Hepatocyte (in vitro differentiated cells): ENCODE measurements at regions not wholly inside any gene's neighbourhood (a gene's known extent, or its start where the extent isn't known, plus 50 kb on each side); places are given as distances from the start of the nearest gene placed in this dataset.
"Not testable (repeated sequence)": the region's sequence is repeated elsewhere in the genome, so short reads cannot be mapped to it uniquely, and the experiment has no call there.

Source experiments
- DNase-seq: peaks from one replicate; pipeline ENCODE4 v3.0.0-alpha.2; 2016; ENCODE audit warnings: low spot score
- H2AFZ ChIP-seq: fragments of 200-600 bp; sonication (generic); 2 replicates; pipeline ENCODE4 v1.6.0; 2016; ENCODE audit warnings: antibody characterized with exemption, mild to moderate bottlenecking
- H3K27ac ChIP-seq: fragments of 200-600 bp; sonication (generic); 2 replicates; pipeline ENCODE4 v1.5.1; 2016; ENCODE audit warnings: mild to moderate bottlenecking
- H3K27me3 ChIP-seq: fragments of 200-600 bp; sonication (generic); 2 replicates; pipeline ENCODE4 v1.6.1; 2016
- H3K36me3 ChIP-seq: fragments of 200-600 bp; sonication (generic); replicated peaks from 2 replicates; pipeline ENCODE4 v1.5.1; 2016; ENCODE audit warnings: low read depth; ENCODE audit not compliant: insufficient read depth
- H3K4me1 ChIP-seq: fragments of 200-600 bp; sonication (generic); 2 replicates; pipeline ENCODE4 v1.5.1; 2016; ENCODE audit warnings: mild to moderate bottlenecking, moderate library complexity; ENCODE audit not compliant: insufficient read depth
- H3K4me2 ChIP-seq: fragments of 200-600 bp; sonication (generic); 2 replicates; pipeline ENCODE4 v1.6.0; 2016
- H3K4me3 ChIP-seq: fragments of 200-600 bp; sonication (generic); 2 replicates; pipeline ENCODE4 v1.5.1; 2016; ENCODE audit warnings: mild to moderate bottlenecking
- H3K79me2 ChIP-seq: fragments of 200-600 bp; sonication (generic); 2 replicates; pipeline ENCODE4 v1.6.0; 2017; ENCODE audit warnings: mild to moderate bottlenecking
- H3K9me2 ChIP-seq: fragments of 200-600 bp; sonication (generic); replicated peaks from 2 replicates; pipeline ENCODE4 v1.6.0; 2017; ENCODE audit warnings: mild to moderate bottlenecking; ENCODE audit not compliant: insufficient read depth
- H3K9me3 ChIP-seq: fragments of 200-600 bp; sonication (generic); 2 replicates; pipeline ENCODE4 v1.5.1; 2016; ENCODE audit warnings: low read depth, mild to moderate bottlenecking
- H4K20me1 ChIP-seq: fragments of 200-600 bp; sonication (generic); 2 replicates; pipeline ENCODE4 v1.6.0; 2016; ENCODE audit warnings: mild to moderate bottlenecking; ENCODE audit not compliant: insufficient read depth, poor library complexity, severe bottlenecking
- EZH2 ChIP-seq: fragments of 200-600 bp; sonication (generic); IDR thresholded peaks from 2 replicates; pipeline ENCODE4 v1.6.1; 2016; ENCODE audit warnings: antibody characterized with exemption, mild to moderate bottlenecking, borderline replicate concordance
- EZH2phosphoT487 ChIP-seq: fragments of 200-600 bp; sonication (generic); IDR thresholded peaks from one replicate; pipeline ENCODE4 v1.6.1; 2018; ENCODE audit warnings: antibody characterized with exemption, mild to moderate bottlenecking, low read depth, moderate library complexity; ENCODE audit not compliant: unreplicated experiment, severe bottlenecking
- WGBS: methylation state at CpG from one replicate; pipeline ENCODE4 v1.1.6; 2016; ENCODE audit warnings: low lambda C conversion rate; ENCODE audit errors: missing lambda C conversion rate; 5-methylcytosine and 5-hydroxymethylcytosine counted together
- TF ChIP-seq, protein P1 (sequence below): fragments of 200-600 bp; sonication (generic); IDR thresholded peaks from 2 replicates; pipeline ENCODE4 v1.5.1; 2016; ENCODE audit warnings: antibody characterized with exemption, mild to moderate bottlenecking; ENCODE audit not compliant: poor library complexity

GRCh38 chrX:3442691-3443090 lies 96.2 kb upstream of the MXRA5 start:
- Histone ChIP-seq H2AFZ (no peak overlapping the region), H3K4me3 (no peak overlapping the region), H3K9me3 (no peaks in the 10 kb centered on the region), H3K79me2 (no peaks in the 10 kb centered on the region), H4K20me1 (no peaks in the 10 kb centered on the region), H3K4me1 (no peaks in the 10 kb centered on the region), H3K27me3 (no peaks in the 10 kb centered on the region), H3K27ac (no peak overlapping the region), H3K9me2 (no peaks in the 10 kb centered on the region), H3K4me2 (no peak overlapping the region), H3K36me3 (no peaks in the 10 kb centered on the region)
- TF ChIP-seq EZH2phosphoT487 (no peak), EZH2 (no peak)
- TF ChIP-seq, protein P1, sequence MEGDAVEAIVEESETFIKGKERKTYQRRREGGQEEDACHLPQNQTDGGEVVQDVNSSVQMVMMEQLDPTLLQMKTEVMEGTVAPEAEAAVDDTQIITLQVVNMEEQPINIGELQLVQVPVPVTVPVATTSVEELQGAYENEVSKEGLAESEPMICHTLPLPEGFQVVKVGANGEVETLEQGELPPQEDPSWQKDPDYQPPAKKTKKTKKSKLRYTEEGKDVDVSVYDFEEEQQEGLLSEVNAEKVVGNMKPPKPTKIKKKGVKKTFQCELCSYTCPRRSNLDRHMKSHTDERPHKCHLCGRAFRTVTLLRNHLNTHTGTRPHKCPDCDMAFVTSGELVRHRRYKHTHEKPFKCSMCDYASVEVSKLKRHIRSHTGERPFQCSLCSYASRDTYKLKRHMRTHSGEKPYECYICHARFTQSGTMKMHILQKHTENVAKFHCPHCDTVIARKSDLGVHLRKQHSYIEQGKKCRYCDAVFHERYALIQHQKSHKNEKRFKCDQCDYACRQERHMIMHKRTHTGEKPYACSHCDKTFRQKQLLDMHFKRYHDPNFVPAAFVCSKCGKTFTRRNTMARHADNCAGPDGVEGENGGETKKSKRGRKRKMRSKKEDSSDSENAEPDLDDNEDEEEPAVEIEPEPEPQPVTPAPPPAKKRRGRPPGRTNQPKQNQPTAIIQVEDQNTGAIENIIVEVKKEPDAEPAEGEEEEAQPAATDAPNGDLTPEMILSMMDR = no peak
- DNase-seq = no peak
- 77% methylated on average over 8 of the region's 8 CpGs for WGBS

DNA sequence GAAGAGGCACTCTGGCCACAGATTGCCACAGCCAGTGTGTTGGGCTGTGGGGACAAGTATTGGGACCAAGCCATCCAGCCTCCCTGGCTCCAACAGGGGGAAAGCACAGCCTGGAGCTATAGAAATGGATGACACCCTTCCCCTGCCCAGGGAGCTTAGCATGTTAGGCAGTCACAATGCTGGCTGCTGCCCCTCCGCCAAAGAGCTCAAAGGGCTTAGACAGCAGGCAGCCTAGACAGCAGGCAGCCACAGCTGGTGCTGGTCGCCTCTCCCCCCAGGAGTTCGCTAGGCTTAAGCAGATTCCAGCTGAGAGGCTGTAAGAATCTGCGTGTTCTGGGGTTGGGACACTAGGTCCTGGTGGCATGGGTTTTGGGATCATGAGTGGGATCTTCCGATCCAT lies 94.5 kb upstream of the MXRA5 start:
- TF ChIP-seq, protein P1 = no peak
- TF ChIP-seq EZH2 = no peak
- no peak for TF ChIP-seq EZH2phosphoT487
- Histone ChIP-seq H3K36me3 (no peaks in the 10 kb centered on the region), H3K4me3 (no peak overlapping the region), H3K9me3 (no peaks in the 10 kb centered on the region), H3K27me3 (no peaks in the 10 kb centered on the region), H3K9me2 (no peaks in the 10 kb centered on the region), H2AFZ (no peak overlapping the region), H3K4me1 (no peaks in the 10 kb centered on the region), H4K20me1 (no peaks in the 10 kb centered on the region), H3K4me2 (no peak overlapping the region), H3K79me2 (no peaks in the 10 kb centered on the region), H3K27ac (no peak overlapping the region)
- 80% methylated on average over 5 of the region's 5 CpGs for WGBS
- DNase-seq = no peak

GRCh38 chrX:3435916-3436315 lies 89.5 kb upstream of the MXRA5 start:
- not testable (repeated sequence) for H3K4me1 ChIP-seq, H3K27ac ChIP-seq, H3K4me3 ChIP-seq, H2AFZ ChIP-seq, H3K27me3 ChIP-seq, DNase-seq, H3K9me3 ChIP-seq, H3K36me3 ChIP-seq, H3K4me2 ChIP-seq, H4K20me1 ChIP-seq, H3K9me2 ChIP-seq, H3K79me2 ChIP-seq
- 91% methylated on average over 20 of the region's 25 CpGs for WGBS

DNA sequence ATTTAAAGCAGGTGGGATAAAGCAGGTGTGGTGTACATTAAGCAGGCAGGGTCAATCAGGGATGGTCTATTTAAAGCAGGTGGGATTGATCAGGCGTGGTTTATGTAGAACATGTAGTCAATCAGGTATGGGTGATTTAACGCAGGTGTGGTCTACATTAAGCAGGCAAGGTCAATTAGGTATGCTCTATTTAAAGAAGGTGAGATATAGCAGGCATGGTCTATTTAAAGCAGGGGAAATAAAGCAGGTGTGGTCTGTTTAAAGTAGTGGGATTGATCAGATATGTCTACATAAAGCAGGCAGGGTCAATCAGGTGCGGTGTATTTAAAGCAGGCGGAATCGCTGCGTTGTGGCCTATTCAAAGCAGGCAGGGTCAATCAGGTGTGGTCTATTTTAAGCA lies 88.6 kb upstream of the MXRA5 start:
- Histone ChIP-seq H3K4me3 (no peak overlapping the region), H3K27me3 (no peaks in the 10 kb centered on the region), H3K4me1 (no peaks in the 10 kb centered on the region), H2AFZ (no peak overlapping the region), H3K4me2 (no peak overlapping the region), H4K20me1 (no peaks in the 10 kb centered on the region), H3K9me3 (no peaks in the 10 kb centered on the region), H3K79me2 (no peaks in the 10 kb centered on the region), H3K27ac (no peak overlapping the region), H3K36me3 (no peaks in the 10 kb centered on the region), H3K9me2 (no peaks in the 10 kb centered on the region)
- DNase-seq = no peak
- 79% methylated on average over 6 of the region's 6 CpGs for WGBS
- TF ChIP-seq EZH2 = no peak
- TF ChIP-seq EZH2phosphoT487 = no peak
- TF ChIP-seq, protein P1 = no peak
